HEK293 (cell line): ENCODE measurements at regions not wholly inside any gene's neighbourhood (a gene's known extent, or its start where the extent isn't known, plus 50 kb on each side); places are given as distances from the start of the nearest gene placed in this dataset.

Experiments used
- CTCF ChIA-PET: fragments of 350-600 bp; formaldehyde crosslinking; extraction: SDS; loops from one replicate; lab custom pipeline; 2021; ENCODE audit warnings: antibody characterized with exemption; lab: Yijun Ruan, JAX
- POLR2A ChIA-PET: fragments of 300-600 bp; formaldehyde crosslinking; extraction: SDS; loops from one replicate; lab custom pipeline; 2020; ENCODE audit warnings: antibody characterized with exemption, inconsistent platforms; lab: Yijun Ruan, JAX
- H3K27ac ChIP-seq: fragments of 200-500 bp; sonication (Bioruptor generic); 2 replicates; pipeline ENCODE4 v1.5.1; 2014; ENCODE audit warnings: low read depth, low read length, control low read depth, inconsistent platforms; ENCODE audit errors: extremely low read depth
- H3K36me3 ChIP-seq, 2 experiments: fragments of 200-500 bp in 1 of 2; sonication (Bioruptor generic) in 1 of 2; 1 replicate in 1 of 2; 2 replicates in 1 of 2; pipeline ENCODE4 v1.5.1; 2014 to 2017; ENCODE audit warnings: inconsistent platforms in 2 of 2, low read length in 2 of 2; ENCODE audit not compliant: control insufficient read depth in 2 of 2, insufficient read depth in 1 of 2
- H3K4me1 ChIP-seq: fragments of 200-500 bp; sonication (Bioruptor generic); 2 replicates; pipeline ENCODE4 v1.5.1; 2014; ENCODE audit warnings: mild to moderate bottlenecking, low read length, inconsistent platforms; ENCODE audit not compliant: control insufficient read depth, insufficient read depth
- H3K4me3 ChIP-seq: 2 replicates; pipeline ENCODE4 v1.5.1; 2011; ENCODE audit warnings: low read depth, mild to moderate bottlenecking, control low read depth, low read length, moderate library complexity
- H3K9me3 ChIP-seq: fragments of 200-500 bp; sonication (Bioruptor generic); 2 replicates; pipeline ENCODE4 v1.5.1; 2014; ENCODE audit warnings: low read depth, low read length, inconsistent platforms; ENCODE audit not compliant: control insufficient read depth, insufficient read depth
- HOXD13 ChIP-seq: sonication (generic); formaldehyde crosslinking; IDR thresholded peaks from 2 replicates; pipeline ENCODE4 v1.8.0; 2022; ENCODE audit warnings: missing genetic modification reagents, borderline replicate concordance
- KLF1 ChIP-seq: fragments of 450-650 bp; formaldehyde crosslinking; IDR thresholded peaks from 2 replicates; pipeline ENCODE4 v1.5.1; 2016; ENCODE audit warnings: missing biosample characterization, missing genetic modification characterization
- KLF7 ChIP-seq: fragments of 450-650 bp; formaldehyde crosslinking; IDR thresholded peaks from 2 replicates; pipeline ENCODE4 v1.5.1; 2016; ENCODE audit warnings: missing biosample characterization, missing genetic modification characterization, borderline replicate concordance
- OVOL3 ChIP-seq: fragments of 450-650 bp; formaldehyde crosslinking; IDR thresholded peaks from 2 replicates; pipeline ENCODE4 v1.5.1; 2016; ENCODE audit warnings: missing biosample characterization, missing genetic modification characterization
- PRDM1 ChIP-seq: fragments of 450-650 bp; formaldehyde crosslinking; IDR thresholded peaks from 2 replicates; pipeline ENCODE4; 2016; ENCODE audit warnings: missing biosample characterization, missing genetic modification characterization
- REPIN1 ChIP-seq: fragments of 450-650 bp; formaldehyde crosslinking; IDR thresholded peaks from 2 replicates; pipeline ENCODE4 v1.5.1; 2017; ENCODE audit warnings: missing biosample characterization, missing genetic modification characterization, low read depth
- SETDB1 ChIP-seq: IDR thresholded peaks from one replicate; pipeline ENCODE4 v1.6.1; 2017; ENCODE audit warnings: mild to moderate bottlenecking, low read length, moderate library complexity, mixed read lengths; ENCODE audit not compliant: insufficient read length
- SP2 ChIP-seq: fragments of 450-650 bp; formaldehyde crosslinking; IDR thresholded peaks from 2 replicates; pipeline ENCODE4 v1.5.1; 2016; ENCODE audit warnings: missing biosample characterization, missing genetic modification characterization
- ZBTB10 ChIP-seq: fragments of 450-650 bp; formaldehyde crosslinking; IDR thresholded peaks from 2 replicates; pipeline ENCODE4 v1.5.1; 2016; ENCODE audit warnings: missing biosample characterization, missing genetic modification characterization
- ZBTB21 ChIP-seq: fragments of 450-650 bp; formaldehyde crosslinking; IDR thresholded peaks from 2 replicates; pipeline ENCODE4 v1.5.1; 2017; ENCODE audit warnings: missing biosample characterization, missing genetic modification characterization
- ZNF133 ChIP-seq: fragments of 450-650 bp; formaldehyde crosslinking; IDR thresholded peaks from 2 replicates; pipeline ENCODE4 v1.5.1; 2016; ENCODE audit warnings: missing biosample characterization, missing genetic modification characterization
- ZNF146 ChIP-seq: fragments of 450-650 bp; formaldehyde crosslinking; IDR thresholded peaks from 2 replicates; pipeline ENCODE4 v1.5.1; 2016; ENCODE audit warnings: missing biosample characterization, missing genetic modification characterization
- ZNF18 ChIP-seq: fragments of 450-650 bp; formaldehyde crosslinking; IDR thresholded peaks from 2 replicates; pipeline ENCODE4 v1.5.1; 2016; ENCODE audit warnings: missing biosample characterization, missing genetic modification characterization
- ZNF202 ChIP-seq: fragments of 450-650 bp; formaldehyde crosslinking; IDR thresholded peaks from 2 replicates; pipeline ENCODE4 v1.5.1; 2016; ENCODE audit warnings: missing biosample characterization, missing genetic modification characterization, borderline replicate concordance
- ZNF211 ChIP-seq: fragments of 450-650 bp; formaldehyde crosslinking; IDR thresholded peaks from 2 replicates; pipeline ENCODE4 v1.5.1; 2016; ENCODE audit warnings: low read depth, missing biosample characterization, missing genetic modification characterization
- ZNF37A ChIP-seq: fragments of 450-650 bp; IDR thresholded peaks from 2 replicates; pipeline ENCODE4 v1.5.1; 2018; ENCODE audit warnings: missing biosample characterization, missing genetic modification characterization
- ZNF404 ChIP-seq: fragments of 450-650 bp; formaldehyde crosslinking; IDR thresholded peaks from 2 replicates; pipeline ENCODE4 v1.5.1; 2017; ENCODE audit warnings: missing biosample characterization, missing genetic modification characterization
- ZNF501 ChIP-seq: fragments of 450-650 bp; formaldehyde crosslinking; IDR thresholded peaks from 2 replicates; pipeline ENCODE4 v1.5.1; 2016; ENCODE audit warnings: missing biosample characterization, missing genetic modification characterization
- ZNF548 ChIP-seq: fragments of 450-650 bp; formaldehyde crosslinking; IDR thresholded peaks from 2 replicates; pipeline ENCODE4 v1.5.1; 2016; ENCODE audit warnings: missing biosample characterization, missing genetic modification characterization
- ZNF560 ChIP-seq: fragments of 450-650 bp; formaldehyde crosslinking; IDR thresholded peaks from 2 replicates; pipeline ENCODE4 v1.5.1; 2017; ENCODE audit warnings: missing biosample characterization, missing genetic modification characterization, borderline replicate concordance
- ZNF580 ChIP-seq: fragments of 450-650 bp; formaldehyde crosslinking; IDR thresholded peaks from 2 replicates; pipeline ENCODE4 v1.5.1; 2016; ENCODE audit warnings: missing biosample characterization, missing genetic modification characterization
- ZNF585B ChIP-seq: fragments of 450-650 bp; formaldehyde crosslinking; IDR thresholded peaks from 2 replicates; pipeline ENCODE4 v1.5.1; 2016; ENCODE audit warnings: missing biosample characterization, missing genetic modification characterization
- ZNF621 ChIP-seq: fragments of 450-650 bp; formaldehyde crosslinking; IDR thresholded peaks from 2 replicates; pipeline ENCODE4 v1.5.1; 2017; ENCODE audit warnings: missing biosample characterization, missing genetic modification characterization
- ZNF626 ChIP-seq: fragments of 450-650 bp; sonication (Bioruptor Pico); formaldehyde crosslinking; IDR thresholded peaks from 2 replicates; pipeline ENCODE4 v1.5.1; 2018; ENCODE audit warnings: missing biosample characterization, missing genetic modification characterization, inconsistent platforms
- ZNF785 ChIP-seq: fragments of 450-650 bp; formaldehyde crosslinking; IDR thresholded peaks from 2 replicates; pipeline ENCODE4 v1.5.1; 2016; ENCODE audit warnings: missing biosample characterization, missing genetic modification characterization
- ZXDB ChIP-seq: fragments of 450-650 bp; formaldehyde crosslinking; IDR thresholded peaks from 2 replicates; pipeline ENCODE4 v1.5.1; 2016; ENCODE audit warnings: missing biosample characterization, missing genetic modification characterization
- TF ChIP-seq, protein P1 (sequence below): fragments of 450-650 bp; formaldehyde crosslinking; IDR thresholded peaks from 2 replicates; pipeline ENCODE4 v1.5.1; 2016; ENCODE audit warnings: missing biosample characterization, missing genetic modification characterization
- TF ChIP-seq, protein P2 (sequence below): fragments of 450-650 bp; formaldehyde crosslinking; IDR thresholded peaks from 2 replicates; pipeline ENCODE4 v1.5.1; 2017; ENCODE audit warnings: missing biosample characterization, missing genetic modification characterization
- TF ChIP-seq, protein P3 (sequence below): fragments of 450-650 bp; formaldehyde crosslinking; IDR thresholded peaks from 2 replicates; pipeline ENCODE4 v1.5.1; 2017; ENCODE audit warnings: missing biosample characterization, mild to moderate bottlenecking, missing genetic modification characterization, moderate library complexity
- TF ChIP-seq, protein P4 (sequence below): fragments of 450-650 bp; formaldehyde crosslinking; IDR thresholded peaks from 2 replicates; pipeline ENCODE4 v1.5.1; 2016; ENCODE audit warnings: missing biosample characterization, missing genetic modification characterization

DNA sequence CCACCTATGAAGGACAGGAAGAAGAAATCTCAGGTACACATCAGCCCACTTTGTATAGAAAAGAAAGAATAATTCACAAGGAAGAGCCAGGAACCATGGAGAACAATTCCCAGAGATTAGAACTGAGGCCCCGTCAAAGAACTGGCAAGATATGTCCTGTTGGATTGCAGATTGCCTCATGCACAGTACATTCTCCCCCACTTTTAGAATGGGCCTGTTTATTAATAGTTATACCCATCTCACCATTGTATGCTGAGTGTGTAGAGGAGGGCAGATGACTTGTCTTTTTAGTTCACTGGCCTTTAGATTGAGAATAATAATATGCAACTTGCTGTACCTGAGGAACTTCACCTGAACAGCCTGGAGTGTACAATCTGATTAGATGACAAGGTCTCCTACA lies 315.6 kb upstream of the HAND2 start:
- Histone ChIP-seq H3K27ac (no peak overlapping the region), H3K4me1 (no peaks in the 10 kb centered on the region), H3K36me3 (no peaks in the 10 kb centered on the region), H3K4me3 (no peak overlapping the region), H3K9me3 (no peaks in the 10 kb centered on the region)
- TF ChIP-seq ZBTB21 = no peak
- TF ChIP-seq ZNF404 (tag by site-specific recombination) = no peak
- TF ChIP-seq ZNF626 = no peak
- no peak for TF ChIP-seq PRDM1 (tag by site-specific recombination)
- TF ChIP-seq ZNF785 = no peak
- no peak for TF ChIP-seq SETDB1
- TF ChIP-seq, protein P1, sequence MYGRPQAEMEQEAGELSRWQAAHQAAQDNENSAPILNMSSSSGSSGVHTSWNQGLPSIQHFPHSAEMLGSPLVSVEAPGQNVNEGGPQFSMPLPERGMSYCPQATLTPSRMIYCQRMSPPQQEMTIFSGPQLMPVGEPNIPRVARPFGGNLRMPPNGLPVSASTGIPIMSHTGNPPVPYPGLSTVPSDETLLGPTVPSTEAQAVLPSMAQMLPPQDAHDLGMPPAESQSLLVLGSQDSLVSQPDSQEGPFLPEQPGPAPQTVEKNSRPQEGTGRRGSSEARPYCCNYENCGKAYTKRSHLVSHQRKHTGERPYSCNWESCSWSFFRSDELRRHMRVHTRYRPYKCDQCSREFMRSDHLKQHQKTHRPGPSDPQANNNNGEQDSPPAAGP = no peak
- no peak for TF ChIP-seq SP2 (tag by site-specific recombination)
- no peak for TF ChIP-seq REPIN1
- TF ChIP-seq ZNF37A (tag by site-specific recombination) = no peak
- no peak for TF ChIP-seq ZNF621 (tag by site-specific recombination)
- TF ChIP-seq ZNF501 (tag by site-specific recombination) = no peak
- TF ChIP-seq ZNF560 (tag by site-specific recombination) = no peak
- TF ChIP-seq, protein P2, sequence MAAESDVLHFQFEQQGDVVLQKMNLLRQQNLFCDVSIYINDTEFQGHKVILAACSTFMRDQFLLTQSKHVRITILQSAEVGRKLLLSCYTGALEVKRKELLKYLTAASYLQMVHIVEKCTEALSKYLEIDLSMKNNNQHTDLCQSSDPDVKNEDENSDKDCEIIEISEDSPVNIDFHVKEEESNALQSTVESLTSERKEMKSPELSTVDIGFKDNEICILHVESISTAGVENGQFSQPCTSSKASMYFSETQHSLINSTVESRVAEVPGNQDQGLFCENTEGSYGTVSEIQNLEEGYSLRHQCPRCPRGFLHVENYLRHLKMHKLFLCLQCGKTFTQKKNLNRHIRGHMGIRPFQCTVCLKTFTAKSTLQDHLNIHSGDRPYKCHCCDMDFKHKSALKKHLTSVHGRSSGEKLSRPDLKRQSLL (tag by site-specific recombination) = no peak
- TF ChIP-seq ZNF146 = no peak
- TF ChIP-seq, protein P3, sequence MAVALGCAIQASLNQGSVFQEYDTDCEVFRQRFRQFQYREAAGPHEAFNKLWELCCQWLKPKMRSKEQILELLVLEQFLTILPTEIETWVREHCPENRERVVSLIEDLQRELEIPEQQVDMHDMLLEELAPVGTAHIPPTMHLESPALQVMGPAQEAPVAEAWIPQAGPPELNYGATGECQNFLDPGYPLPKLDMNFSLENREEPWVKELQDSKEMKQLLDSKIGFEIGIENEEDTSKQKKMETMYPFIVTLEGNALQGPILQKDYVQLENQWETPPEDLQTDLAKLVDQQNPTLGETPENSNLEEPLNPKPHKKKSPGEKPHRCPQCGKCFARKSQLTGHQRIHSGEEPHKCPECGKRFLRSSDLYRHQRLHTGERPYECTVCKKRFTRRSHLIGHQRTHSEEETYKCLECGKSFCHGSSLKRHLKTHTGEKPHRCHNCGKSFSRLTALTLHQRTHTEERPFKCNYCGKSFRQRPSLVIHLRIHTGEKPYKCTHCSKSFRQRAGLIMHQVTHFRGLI = no peak
- no peak for TF ChIP-seq ZNF580 (tag by site-specific recombination)
- TF ChIP-seq ZNF202 = no peak
- no peak for TF ChIP-seq ZNF548 (tag by site-specific recombination)
- TF ChIP-seq ZNF133 (tag by site-specific recombination) = no peak
- ChIA-PET CTCF (no interaction called here), POLR2A (no interaction called here)

GRCh38 chr4:173839865-173840264 lies 309.8 kb upstream of the HAND2 start:
- no peak overlapping the region for H3K4me3 ChIP-seq
- H3K9me3 ChIP-seq = no peaks in the 10 kb centered on the region
- no peaks in the 10 kb centered on the region for H3K36me3 ChIP-seq
- no peak for TF ChIP-seq KLF1 (tag by site-specific recombination)
- no peak for TF ChIP-seq HOXD13
- TF ChIP-seq ZXDB (tag by site-specific recombination) = no peak
- no peak for TF ChIP-seq ZNF585B (tag by site-specific recombination)
- no peak for TF ChIP-seq ZBTB10
- TF ChIP-seq OVOL3 (tag by site-specific recombination) = no peak
- TF ChIP-seq, protein P4, sequence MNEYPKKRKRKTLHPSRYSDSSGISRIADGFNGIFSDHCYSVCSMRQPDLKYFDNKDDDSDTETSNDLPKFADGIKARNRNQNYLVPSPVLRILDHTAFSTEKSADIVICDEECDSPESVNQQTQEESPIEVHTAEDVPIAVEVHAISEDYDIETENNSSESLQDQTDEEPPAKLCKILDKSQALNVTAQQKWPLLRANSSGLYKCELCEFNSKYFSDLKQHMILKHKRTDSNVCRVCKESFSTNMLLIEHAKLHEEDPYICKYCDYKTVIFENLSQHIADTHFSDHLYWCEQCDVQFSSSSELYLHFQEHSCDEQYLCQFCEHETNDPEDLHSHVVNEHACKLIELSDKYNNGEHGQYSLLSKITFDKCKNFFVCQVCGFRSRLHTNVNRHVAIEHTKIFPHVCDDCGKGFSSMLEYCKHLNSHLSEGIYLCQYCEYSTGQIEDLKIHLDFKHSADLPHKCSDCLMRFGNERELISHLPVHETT (tag by site-specific recombination) = no peak
- no peak for TF ChIP-seq ZNF18 (tag by site-specific recombination)
- TF ChIP-seq ZNF211 (tag by site-specific recombination) = no peak
- TF ChIP-seq KLF7 (tag by site-specific recombination) = no peak
- POLR2A ChIA-PET = no interaction called here
- no peaks in the 10 kb centered on the region for H3K4me1 ChIP-seq
- CTCF ChIA-PET = interaction anchor here (0.7 kb wide), 1 partner anchor 1505 kb away, joined by 4 read pairs; no protein-coding TSS in a partner anchor
- no peak overlapping the region for H3K27ac ChIP-seq
